Ishikawa (cell line): ENCODE measurements at regions not wholly inside any gene's neighbourhood (a gene's known extent, or its start where the extent isn't known, plus 50 kb on each side); places are given as distances from the start of the nearest gene placed in this dataset.

ENCODE experiments used
- CEBPB ChIP-seq: IDR thresholded peaks from 2 replicates; pipeline ENCODE4 v1.6.1; 2012
- CREB1 ChIP-seq: IDR thresholded peaks from 2 replicates; pipeline ENCODE4 v1.6.1; 2012; ENCODE audit warnings: low read depth
- EGR1 ChIP-seq: IDR thresholded peaks from 2 replicates; pipeline ENCODE4 v1.6.1; 2012
- EP300 ChIP-seq: IDR thresholded peaks from 2 replicates; pipeline ENCODE4 v1.6.1; 2012; ENCODE audit warnings: borderline replicate concordance
- FOXM1 ChIP-seq: IDR thresholded peaks from 2 replicates; pipeline ENCODE4 v1.6.1; 2012; ENCODE audit warnings: low read depth, borderline replicate concordance
- NFIC ChIP-seq: IDR thresholded peaks from 2 replicates; pipeline ENCODE4 v1.6.1; 2012
- RAD21 ChIP-seq: IDR thresholded peaks from 2 replicates; pipeline ENCODE4 v1.6.1; 2012; ENCODE audit warnings: low read depth
- TAF1 ChIP-seq: IDR thresholded peaks from 2 replicates; pipeline ENCODE4 v1.6.1; 2012; ENCODE audit warnings: low read depth, mild to moderate bottlenecking
- TCF12 ChIP-seq: IDR thresholded peaks from 2 replicates; pipeline ENCODE4 v1.6.1; 2012; ENCODE audit warnings: low read depth
- TEAD4 ChIP-seq: IDR thresholded peaks from 2 replicates; pipeline ENCODE4 v1.6.1; 2012
- YY1 ChIP-seq: IDR thresholded peaks from 2 replicates; pipeline ENCODE4 v1.6.1; 2012; ENCODE audit warnings: low read depth
- ZBTB7A ChIP-seq: IDR thresholded peaks from 2 replicates; pipeline ENCODE4 v1.6.1; 2012; ENCODE audit warnings: low read depth
- TF ChIP-seq, protein P1 (sequence below): IDR thresholded peaks from 2 replicates; pipeline ENCODE4 v1.6.1; 2012; ENCODE audit warnings: low read depth, mild to moderate bottlenecking
- TF ChIP-seq, protein P2 (sequence below): IDR thresholded peaks from 2 replicates; pipeline ENCODE4 v1.6.1; 2012
- TF ChIP-seq, protein P3 (sequence below): IDR thresholded peaks from 2 replicates; pipeline ENCODE4 v1.6.1; 2012

DNA sequence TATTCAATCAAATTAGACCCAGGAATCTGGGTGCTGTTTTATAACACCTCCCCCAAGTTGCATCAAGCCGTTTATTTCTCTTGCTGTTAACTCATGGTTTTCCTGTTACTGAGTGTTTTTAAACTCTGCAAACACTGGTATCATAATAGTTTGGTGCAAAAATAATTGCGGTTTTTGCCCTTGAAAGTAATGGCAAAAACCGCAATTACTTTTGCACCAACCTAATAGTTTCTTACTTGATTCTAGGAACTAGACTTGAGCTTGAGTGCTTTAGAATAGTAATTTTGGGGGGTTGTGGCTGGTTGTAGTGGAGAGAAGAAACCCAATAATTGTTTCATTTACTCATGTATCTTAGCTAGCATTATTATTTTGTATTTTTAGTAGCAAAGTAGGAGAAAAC lies 156.6 kb downstream of the FHIP1A start:
- TF ChIP-seq, protein P1, sequence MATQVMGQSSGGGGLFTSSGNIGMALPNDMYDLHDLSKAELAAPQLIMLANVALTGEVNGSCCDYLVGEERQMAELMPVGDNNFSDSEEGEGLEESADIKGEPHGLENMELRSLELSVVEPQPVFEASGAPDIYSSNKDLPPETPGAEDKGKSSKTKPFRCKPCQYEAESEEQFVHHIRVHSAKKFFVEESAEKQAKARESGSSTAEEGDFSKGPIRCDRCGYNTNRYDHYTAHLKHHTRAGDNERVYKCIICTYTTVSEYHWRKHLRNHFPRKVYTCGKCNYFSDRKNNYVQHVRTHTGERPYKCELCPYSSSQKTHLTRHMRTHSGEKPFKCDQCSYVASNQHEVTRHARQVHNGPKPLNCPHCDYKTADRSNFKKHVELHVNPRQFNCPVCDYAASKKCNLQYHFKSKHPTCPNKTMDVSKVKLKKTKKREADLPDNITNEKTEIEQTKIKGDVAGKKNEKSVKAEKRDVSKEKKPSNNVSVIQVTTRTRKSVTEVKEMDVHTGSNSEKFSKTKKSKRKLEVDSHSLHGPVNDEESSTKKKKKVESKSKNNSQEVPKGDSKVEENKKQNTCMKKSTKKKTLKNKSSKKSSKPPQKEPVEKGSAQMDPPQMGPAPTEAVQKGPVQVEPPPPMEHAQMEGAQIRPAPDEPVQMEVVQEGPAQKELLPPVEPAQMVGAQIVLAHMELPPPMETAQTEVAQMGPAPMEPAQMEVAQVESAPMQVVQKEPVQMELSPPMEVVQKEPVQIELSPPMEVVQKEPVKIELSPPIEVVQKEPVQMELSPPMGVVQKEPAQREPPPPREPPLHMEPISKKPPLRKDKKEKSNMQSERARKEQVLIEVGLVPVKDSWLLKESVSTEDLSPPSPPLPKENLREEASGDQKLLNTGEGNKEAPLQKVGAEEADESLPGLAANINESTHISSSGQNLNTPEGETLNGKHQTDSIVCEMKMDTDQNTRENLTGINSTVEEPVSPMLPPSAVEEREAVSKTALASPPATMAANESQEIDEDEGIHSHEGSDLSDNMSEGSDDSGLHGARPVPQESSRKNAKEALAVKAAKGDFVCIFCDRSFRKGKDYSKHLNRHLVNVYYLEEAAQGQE: no peak
- TF ChIP-seq ZBTB7A (no peak), TEAD4 (no peak), RAD21 (no peak), YY1 (no peak), TAF1 (no peak)

DNA sequence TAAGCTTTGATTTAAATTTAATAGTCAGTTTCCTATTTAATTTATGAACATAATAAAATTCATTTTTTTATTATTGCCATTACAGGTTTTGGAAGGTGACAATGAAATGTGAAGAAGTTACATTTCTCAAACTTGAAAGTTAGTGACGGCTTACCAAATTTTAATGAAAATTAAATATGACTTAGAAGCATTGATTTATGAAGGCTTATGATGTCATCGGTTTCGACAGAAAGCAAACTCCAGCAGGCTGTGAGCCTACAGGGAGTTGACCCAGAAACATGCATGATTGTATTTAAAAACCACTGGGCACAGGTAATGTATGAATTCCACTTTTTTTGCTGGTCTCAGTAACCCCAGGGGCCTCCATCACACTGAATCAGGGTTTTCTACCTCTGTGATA lies 157.1 kb downstream of the FHIP1A start:
- TF ChIP-seq, protein P2, sequence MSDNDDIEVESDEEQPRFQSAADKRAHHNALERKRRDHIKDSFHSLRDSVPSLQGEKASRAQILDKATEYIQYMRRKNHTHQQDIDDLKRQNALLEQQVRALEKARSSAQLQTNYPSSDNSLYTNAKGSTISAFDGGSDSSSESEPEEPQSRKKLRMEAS: no peak
- TF ChIP-seq TAF1 (no peak), NFIC (no peak), EGR1 (no peak), EP300 (no peak), TEAD4 (no peak), TCF12 (no peak), CEBPB (no peak), RAD21 (no peak), ZBTB7A (no peak), FOXM1 (no peak), CREB1 (no peak), YY1 (no peak)
- TF ChIP-seq, protein P1: no peak
- TF ChIP-seq, protein P3, sequence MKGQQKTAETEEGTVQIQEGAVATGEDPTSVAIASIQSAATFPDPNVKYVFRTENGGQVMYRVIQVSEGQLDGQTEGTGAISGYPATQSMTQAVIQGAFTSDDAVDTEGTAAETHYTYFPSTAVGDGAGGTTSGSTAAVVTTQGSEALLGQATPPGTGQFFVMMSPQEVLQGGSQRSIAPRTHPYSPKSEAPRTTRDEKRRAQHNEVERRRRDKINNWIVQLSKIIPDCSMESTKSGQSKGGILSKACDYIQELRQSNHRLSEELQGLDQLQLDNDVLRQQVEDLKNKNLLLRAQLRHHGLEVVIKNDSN: no peak

DNA sequence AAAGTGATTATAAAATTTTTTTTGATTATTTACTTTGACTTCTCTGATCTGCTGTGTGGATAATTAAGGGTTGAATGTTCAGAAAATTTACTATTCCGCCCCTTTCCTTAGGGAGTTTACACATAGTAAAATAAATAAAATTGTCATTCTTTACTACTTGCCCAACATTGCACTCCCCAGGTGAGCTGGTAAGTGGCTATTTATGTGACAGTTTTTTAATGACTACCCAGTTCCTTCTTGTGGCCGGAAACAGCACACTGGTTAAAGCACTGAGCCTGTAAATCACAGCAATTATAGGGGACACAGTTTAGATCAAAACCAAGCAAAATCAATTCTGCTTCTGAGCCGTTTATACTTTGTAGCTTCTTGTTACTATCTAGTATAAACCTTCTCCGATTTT lies 158.1 kb downstream of the FHIP1A start:
- TF ChIP-seq, protein P3: no peak
- TF ChIP-seq TAF1 (no peak), CEBPB (0 out of 2 replicates have a peak, but pooled peaks have one; percentile 4), FOXM1 (no peak), RAD21 (no peak)
- TF ChIP-seq, protein P2: no peak

DNA sequence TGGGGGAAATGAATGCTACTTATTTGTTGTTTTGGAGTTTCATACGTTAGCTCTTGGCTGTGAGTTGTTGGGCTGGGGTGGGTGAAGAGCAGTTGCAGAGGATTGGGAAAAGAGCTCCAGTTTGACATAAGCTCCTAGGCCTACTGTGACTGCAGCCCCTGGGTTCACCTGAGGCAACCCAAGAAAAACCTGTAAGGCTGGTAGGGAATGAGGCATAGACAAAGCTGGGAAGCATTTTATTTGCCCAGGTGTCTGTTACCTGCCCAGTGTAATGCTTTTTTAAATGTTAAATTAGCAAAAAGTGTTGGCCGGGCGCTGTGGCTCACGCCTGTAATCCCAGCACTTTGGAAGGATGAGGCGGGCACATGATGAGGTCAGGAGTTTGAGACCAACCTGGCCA lies 160.0 kb downstream of the FHIP1A start:
- TF ChIP-seq, protein P3: no peak
- no peak for TF ChIP-seq ZBTB7A
- TF ChIP-seq, protein P2: no peak
- no peak for TF ChIP-seq EGR1
- no peak for TF ChIP-seq CEBPB
- no peak for TF ChIP-seq CREB1
- no peak for TF ChIP-seq EP300
- no peak for TF ChIP-seq NFIC

DNA sequence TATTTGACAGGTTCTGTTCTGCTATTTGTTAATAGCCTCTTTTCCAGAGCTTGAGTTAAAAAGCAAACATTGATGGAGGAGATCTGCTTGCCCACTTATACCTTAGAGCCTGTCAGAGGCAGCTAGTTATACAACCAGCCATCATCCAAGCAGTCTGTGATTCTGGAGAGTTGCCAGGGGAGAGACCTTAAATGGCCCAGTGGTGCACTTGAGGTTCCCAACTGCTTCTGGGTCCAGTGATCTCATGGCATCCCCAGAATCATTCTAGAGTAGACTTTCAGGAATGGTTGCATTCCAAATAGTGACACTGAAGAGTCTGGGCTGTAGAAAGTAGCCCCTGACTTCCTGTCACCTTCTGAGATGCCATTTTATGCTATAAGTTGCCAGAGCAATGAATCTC lies 160.7 kb downstream of the FHIP1A start:
- TF ChIP-seq RAD21 (peak; percentile 6; the same call in 1 of the 2 replicates), EP300 (peak; percentile 74), NFIC (peak; percentile 86), EGR1 (no peak), TCF12 (peak; percentile 83), TEAD4 (peak; percentile 92)
- TF ChIP-seq, protein P2: 0 out of 2 replicates have a peak, but pooled peaks have one; percentile 6
- TF ChIP-seq, protein P3: no peak

DNA sequence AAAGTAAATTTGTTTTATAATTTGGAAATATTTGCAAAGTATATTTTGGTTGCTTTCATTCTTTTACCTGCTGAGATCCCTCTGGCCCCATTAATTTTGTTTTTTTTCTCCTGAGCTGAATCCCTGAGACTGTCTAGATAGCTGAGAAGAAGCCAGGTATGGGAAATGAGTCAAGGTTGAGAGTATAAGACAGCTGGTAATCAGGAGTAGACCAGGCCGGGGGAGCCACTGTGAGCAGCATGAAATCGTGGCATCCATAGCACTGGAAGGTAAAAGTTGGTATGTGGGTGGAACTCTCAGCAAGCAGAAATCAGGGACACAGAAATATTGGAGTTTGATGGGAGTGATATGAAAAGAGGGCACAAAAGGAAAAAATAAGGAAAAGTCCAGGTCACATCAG lies 164.5 kb downstream of the FHIP1A start:
- no peak for TF ChIP-seq RAD21
